Hepatocyte (in vitro differentiated cells): ENCODE measurements at regions not wholly inside any gene's neighbourhood (a gene's known extent, or its start where the extent isn't known, plus 50 kb on each side); places are given as distances from the start of the nearest gene placed in this dataset.

Experiments used
- DNase-seq: peaks from one replicate; pipeline ENCODE4 v3.0.0-alpha.2; 2016; ENCODE audit warnings: low spot score
- H2AFZ ChIP-seq: fragments of 200-600 bp; sonication (generic); 2 replicates; pipeline ENCODE4 v1.6.0; 2016; ENCODE audit warnings: antibody characterized with exemption, mild to moderate bottlenecking
- H3K27ac ChIP-seq: fragments of 200-600 bp; sonication (generic); 2 replicates; pipeline ENCODE4 v1.5.1; 2016; ENCODE audit warnings: mild to moderate bottlenecking
- H3K27me3 ChIP-seq: fragments of 200-600 bp; sonication (generic); 2 replicates; pipeline ENCODE4 v1.6.1; 2016
- H3K36me3 ChIP-seq: fragments of 200-600 bp; sonication (generic); replicated peaks from 2 replicates; pipeline ENCODE4 v1.5.1; 2016; ENCODE audit warnings: low read depth; ENCODE audit not compliant: insufficient read depth
- H3K4me1 ChIP-seq: fragments of 200-600 bp; sonication (generic); 2 replicates; pipeline ENCODE4 v1.5.1; 2016; ENCODE audit warnings: mild to moderate bottlenecking, moderate library complexity; ENCODE audit not compliant: insufficient read depth
- H3K4me2 ChIP-seq: fragments of 200-600 bp; sonication (generic); 2 replicates; pipeline ENCODE4 v1.6.0; 2016
- H3K4me3 ChIP-seq: fragments of 200-600 bp; sonication (generic); 2 replicates; pipeline ENCODE4 v1.5.1; 2016; ENCODE audit warnings: mild to moderate bottlenecking
- H3K79me2 ChIP-seq: fragments of 200-600 bp; sonication (generic); 2 replicates; pipeline ENCODE4 v1.6.0; 2017; ENCODE audit warnings: mild to moderate bottlenecking
- H3K9me2 ChIP-seq: fragments of 200-600 bp; sonication (generic); replicated peaks from 2 replicates; pipeline ENCODE4 v1.6.0; 2017; ENCODE audit warnings: mild to moderate bottlenecking; ENCODE audit not compliant: insufficient read depth
- H3K9me3 ChIP-seq: fragments of 200-600 bp; sonication (generic); 2 replicates; pipeline ENCODE4 v1.5.1; 2016; ENCODE audit warnings: low read depth, mild to moderate bottlenecking
- H4K20me1 ChIP-seq: fragments of 200-600 bp; sonication (generic); 2 replicates; pipeline ENCODE4 v1.6.0; 2016; ENCODE audit warnings: mild to moderate bottlenecking; ENCODE audit not compliant: insufficient read depth, poor library complexity, severe bottlenecking
- EZH2 ChIP-seq: fragments of 200-600 bp; sonication (generic); IDR thresholded peaks from 2 replicates; pipeline ENCODE4 v1.6.1; 2016; ENCODE audit warnings: antibody characterized with exemption, mild to moderate bottlenecking, borderline replicate concordance
- EZH2phosphoT487 ChIP-seq: fragments of 200-600 bp; sonication (generic); IDR thresholded peaks from one replicate; pipeline ENCODE4 v1.6.1; 2018; ENCODE audit warnings: antibody characterized with exemption, mild to moderate bottlenecking, low read depth, moderate library complexity; ENCODE audit not compliant: unreplicated experiment, severe bottlenecking
- WGBS: methylation state at CpG from one replicate; pipeline ENCODE4 v1.1.6; 2016; ENCODE audit warnings: low lambda C conversion rate; ENCODE audit errors: missing lambda C conversion rate; 5-methylcytosine and 5-hydroxymethylcytosine counted together
- TF ChIP-seq, protein P1 (sequence below): fragments of 200-600 bp; sonication (generic); IDR thresholded peaks from 2 replicates; pipeline ENCODE4 v1.5.1; 2016; ENCODE audit warnings: antibody characterized with exemption, mild to moderate bottlenecking; ENCODE audit not compliant: poor library complexity

DNA sequence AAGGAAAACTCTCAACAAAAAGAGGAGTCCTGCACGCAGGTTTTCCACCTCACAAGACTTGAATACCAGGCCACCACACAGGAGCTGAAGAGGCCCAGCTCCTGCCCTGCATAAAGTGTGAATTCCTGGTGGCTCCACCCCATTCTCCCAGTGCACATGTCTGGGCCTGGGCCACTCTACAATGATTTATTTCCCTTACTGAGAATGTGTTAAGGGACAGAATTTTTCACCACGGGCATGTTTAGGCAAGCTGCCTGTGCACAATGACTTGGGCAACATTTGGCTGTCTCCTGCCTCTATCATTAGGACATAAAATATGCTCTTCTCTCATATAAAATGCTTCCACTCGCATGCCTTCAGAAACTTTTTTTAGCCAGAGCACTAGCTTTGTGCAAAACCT is 197.1 kb downstream of the SLC7A11 start:
- Histone ChIP-seq H3K4me2 (no peak overlapping the region), H3K4me1 (no peaks in the 10 kb centered on the region), H3K36me3 (no peaks in the 10 kb centered on the region), H3K4me3 (no peak overlapping the region), H3K79me2 (no peaks in the 10 kb centered on the region), H3K9me3 (no peaks in the 10 kb centered on the region), H4K20me1 (no peaks in the 10 kb centered on the region), H3K9me2 (no peaks in the 10 kb centered on the region), H3K27ac (no peak overlapping the region), H2AFZ (no peak overlapping the region), H3K27me3 (no peaks in the 10 kb centered on the region)
- DNase-seq: no peak
- WGBS: 68% methylated on average over 3 of the region's 3 CpGs
- TF ChIP-seq, protein P1, sequence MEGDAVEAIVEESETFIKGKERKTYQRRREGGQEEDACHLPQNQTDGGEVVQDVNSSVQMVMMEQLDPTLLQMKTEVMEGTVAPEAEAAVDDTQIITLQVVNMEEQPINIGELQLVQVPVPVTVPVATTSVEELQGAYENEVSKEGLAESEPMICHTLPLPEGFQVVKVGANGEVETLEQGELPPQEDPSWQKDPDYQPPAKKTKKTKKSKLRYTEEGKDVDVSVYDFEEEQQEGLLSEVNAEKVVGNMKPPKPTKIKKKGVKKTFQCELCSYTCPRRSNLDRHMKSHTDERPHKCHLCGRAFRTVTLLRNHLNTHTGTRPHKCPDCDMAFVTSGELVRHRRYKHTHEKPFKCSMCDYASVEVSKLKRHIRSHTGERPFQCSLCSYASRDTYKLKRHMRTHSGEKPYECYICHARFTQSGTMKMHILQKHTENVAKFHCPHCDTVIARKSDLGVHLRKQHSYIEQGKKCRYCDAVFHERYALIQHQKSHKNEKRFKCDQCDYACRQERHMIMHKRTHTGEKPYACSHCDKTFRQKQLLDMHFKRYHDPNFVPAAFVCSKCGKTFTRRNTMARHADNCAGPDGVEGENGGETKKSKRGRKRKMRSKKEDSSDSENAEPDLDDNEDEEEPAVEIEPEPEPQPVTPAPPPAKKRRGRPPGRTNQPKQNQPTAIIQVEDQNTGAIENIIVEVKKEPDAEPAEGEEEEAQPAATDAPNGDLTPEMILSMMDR: no peak
- no peak for TF ChIP-seq EZH2
- TF ChIP-seq EZH2phosphoT487: no peak

DNA sequence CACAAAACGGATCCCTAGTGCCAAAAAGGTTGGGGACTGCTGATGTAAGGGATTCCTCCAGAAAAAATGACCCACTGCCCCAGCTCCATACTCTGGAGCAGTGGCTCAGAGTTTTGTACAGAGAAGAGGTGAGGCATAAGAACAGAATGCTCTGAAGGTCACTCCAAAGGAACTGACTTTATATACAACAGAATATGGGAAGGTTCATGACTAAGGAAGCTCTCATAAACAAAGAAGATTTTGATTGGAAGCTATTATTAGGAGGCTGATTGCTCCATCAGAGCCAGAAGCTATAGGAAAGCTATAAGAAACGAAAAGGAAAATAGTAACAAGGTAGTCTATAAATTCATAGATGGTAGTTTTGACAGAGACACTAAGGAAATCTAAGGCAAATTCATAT is 203.1 kb downstream of the SLC7A11 start:
- peaks cover 5% of the 10 kb centered on the region for H3K4me1 ChIP-seq
- H3K4me2 ChIP-seq: no peak overlapping the region
- no peak overlapping the region for H2AFZ ChIP-seq
- H3K27me3 ChIP-seq: no peaks in the 10 kb centered on the region
- no peak for TF ChIP-seq EZH2phosphoT487
- H3K9me3 ChIP-seq: no peaks in the 10 kb centered on the region
- H3K4me3 ChIP-seq: no peak overlapping the region
- H3K9me2 ChIP-seq: no peaks in the 10 kb centered on the region
- 90% methylated on average over 2 of the region's 2 CpGs for whole genome bisulfite sequencing
- no peaks in the 10 kb centered on the region for H3K36me3 ChIP-seq
- DNase-seq: no peak
- H3K79me2 ChIP-seq: no peaks in the 10 kb centered on the region
- H4K20me1 ChIP-seq: no peaks in the 10 kb centered on the region
- H3K27ac ChIP-seq: no peak overlapping the region

DNA sequence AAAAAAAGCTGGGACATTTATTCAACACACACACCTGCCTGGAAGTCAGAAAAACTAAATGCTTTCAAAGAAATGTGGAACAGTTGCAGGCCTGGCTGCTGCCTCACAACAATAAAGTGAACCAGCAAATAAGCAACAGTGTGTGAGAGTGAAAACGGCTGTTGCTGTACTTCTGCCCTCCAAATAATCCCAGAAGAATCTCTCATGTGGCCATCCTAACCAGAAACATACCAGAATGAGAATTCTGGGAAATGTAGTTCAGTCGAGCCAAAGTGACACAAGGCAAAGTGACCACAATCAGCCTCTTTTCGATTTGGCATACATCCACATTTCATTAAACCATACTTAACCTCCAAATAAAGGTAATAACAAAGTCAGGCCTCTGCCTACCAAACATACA is 204.5 kb downstream of the SLC7A11 start:
- Histone ChIP-seq H2AFZ (no peak overlapping the region), H3K36me3 (no peaks in the 10 kb centered on the region), H4K20me1 (no peaks in the 10 kb centered on the region), H3K4me1 (peaks cover 5% of the 10 kb centered on the region), H3K9me2 (no peaks in the 10 kb centered on the region), H3K27ac (no peak overlapping the region), H3K79me2 (no peaks in the 10 kb centered on the region), H3K27me3 (no peaks in the 10 kb centered on the region), H3K4me2 (no peak overlapping the region), H3K4me3 (no peak overlapping the region), H3K9me3 (no peaks in the 10 kb centered on the region)
- peak; percentile 32 for DNase-seq
- TF ChIP-seq EZH2 (no peak), EZH2phosphoT487 (no peak)
- TF ChIP-seq, protein P1: no peak
- WGBS: 55% methylated on average over 3 of the region's 3 CpGs

DNA sequence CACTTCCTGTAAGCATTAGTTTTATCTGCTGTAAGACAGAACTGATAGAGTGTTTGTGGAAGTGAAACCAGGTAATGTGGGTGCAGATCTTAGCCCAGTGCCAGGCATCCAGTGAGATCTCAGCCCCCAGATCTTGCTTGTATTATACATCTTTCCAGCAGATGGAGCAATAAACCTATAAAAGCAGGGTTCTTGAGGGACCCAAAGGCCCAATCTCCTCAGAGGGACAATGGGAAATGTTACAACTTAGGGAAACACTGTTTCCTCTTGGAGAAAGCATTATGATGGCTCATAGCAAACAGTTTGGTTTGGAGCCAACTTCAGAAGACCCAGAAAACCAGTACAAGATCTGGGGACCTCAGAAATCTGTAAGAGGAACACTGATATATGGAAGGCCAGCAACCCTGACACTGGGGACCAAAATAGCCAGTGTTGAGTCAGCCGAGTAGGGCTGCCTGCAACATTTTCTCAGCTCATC is 206.3 kb downstream of the SLC7A11 start:
- 78% methylated on average over 1 of the region's 1 CpG for whole genome bisulfite sequencing

More for the DNA sequence above, 206.3 kb downstream of the SLC7A11 start:
- Histone ChIP-seq H3K4me1 (peaks cover 5% of the 10 kb centered on the region), H3K4me2 (no peak overlapping the region), H3K36me3 (no peaks in the 10 kb centered on the region), H3K4me3 (no peak overlapping the region), H2AFZ (no peak overlapping the region), H3K27ac (no peak overlapping the region), H3K27me3 (no peaks in the 10 kb centered on the region), H3K79me2 (no peaks in the 10 kb centered on the region), H3K9me3 (no peaks in the 10 kb centered on the region), H3K9me2 (no peaks in the 10 kb centered on the region), H4K20me1 (no peaks in the 10 kb centered on the region)
- DNase-seq: peak; percentile 67
- TF ChIP-seq EZH2phosphoT487: no peak
- TF ChIP-seq, protein P1: peak; percentile 71
- TF ChIP-seq EZH2: no peak
